ENCODE measurements at regions not wholly inside any gene's neighbourhood (a gene's known extent, or its start where the extent isn't known, plus 50 kb on each side); places are given as distances from the start of the nearest gene placed in this dataset.

GRCh38 chr7:116432527-116432916 lies 67.0 kb upstream of the CAV2 start:
- ATAC-seq, result no peak
- TF ChIP-seq ESRRG (CRISPR knock-in tag; IDR thresholded peaks at IDR 0.05) (no peak), CREB5 (CRISPR knock-in tag; IDR thresholded peaks at IDR 0.05; ENCODE audit: low read depth) (no peak), PPARA (CRISPR knock-in tag; IDR thresholded peaks at IDR 0.05; ENCODE audit: borderline replicate concordance) (no peak), TCF4 (CRISPR knock-in tag; IDR thresholded peaks at IDR 0.05; ENCODE audit: borderline replicate concordance) (no peak), ZFP3 (CRISPR knock-in tag; IDR thresholded peaks at IDR 0.05) (no peak), BACH2 (CRISPR knock-in tag; IDR thresholded peaks at IDR 0.05; ENCODE audit: borderline replicate concordance) (no peak), ISL1 (CRISPR knock-in tag; IDR thresholded peaks at IDR 0.05) (no peak), ARNTL (CRISPR knock-in tag; IDR thresholded peaks at IDR 0.05; ENCODE audit: borderline replicate concordance, low read depth) (no peak), ZC3H10 (CRISPR knock-in tag; IDR thresholded peaks at IDR 0.05) (no peak), ZNF565 (CRISPR knock-in tag; conservative IDR thresholded peaks at IDR 0.05; ENCODE audit: low read depth) (no peak), OSR1 (CRISPR knock-in tag; IDR thresholded peaks at IDR 0.05) (no peak), CSRNP3 (CRISPR knock-in tag; IDR thresholded peaks at IDR 0.05) (no peak), ZNF70 (CRISPR knock-in tag; IDR thresholded peaks at IDR 0.05) (no peak), POU6F1 (CRISPR knock-in tag; IDR thresholded peaks at IDR 0.05; ENCODE audit: borderline replicate concordance, low read depth) (no peak), GLIS3 (CRISPR knock-in tag; IDR thresholded peaks at IDR 0.05) (no peak), TOX (CRISPR knock-in tag; IDR thresholded peaks at IDR 0.05; ENCODE audit: borderline replicate concordance) (no peak)
- TF ChIP-seq, protein P1, sequence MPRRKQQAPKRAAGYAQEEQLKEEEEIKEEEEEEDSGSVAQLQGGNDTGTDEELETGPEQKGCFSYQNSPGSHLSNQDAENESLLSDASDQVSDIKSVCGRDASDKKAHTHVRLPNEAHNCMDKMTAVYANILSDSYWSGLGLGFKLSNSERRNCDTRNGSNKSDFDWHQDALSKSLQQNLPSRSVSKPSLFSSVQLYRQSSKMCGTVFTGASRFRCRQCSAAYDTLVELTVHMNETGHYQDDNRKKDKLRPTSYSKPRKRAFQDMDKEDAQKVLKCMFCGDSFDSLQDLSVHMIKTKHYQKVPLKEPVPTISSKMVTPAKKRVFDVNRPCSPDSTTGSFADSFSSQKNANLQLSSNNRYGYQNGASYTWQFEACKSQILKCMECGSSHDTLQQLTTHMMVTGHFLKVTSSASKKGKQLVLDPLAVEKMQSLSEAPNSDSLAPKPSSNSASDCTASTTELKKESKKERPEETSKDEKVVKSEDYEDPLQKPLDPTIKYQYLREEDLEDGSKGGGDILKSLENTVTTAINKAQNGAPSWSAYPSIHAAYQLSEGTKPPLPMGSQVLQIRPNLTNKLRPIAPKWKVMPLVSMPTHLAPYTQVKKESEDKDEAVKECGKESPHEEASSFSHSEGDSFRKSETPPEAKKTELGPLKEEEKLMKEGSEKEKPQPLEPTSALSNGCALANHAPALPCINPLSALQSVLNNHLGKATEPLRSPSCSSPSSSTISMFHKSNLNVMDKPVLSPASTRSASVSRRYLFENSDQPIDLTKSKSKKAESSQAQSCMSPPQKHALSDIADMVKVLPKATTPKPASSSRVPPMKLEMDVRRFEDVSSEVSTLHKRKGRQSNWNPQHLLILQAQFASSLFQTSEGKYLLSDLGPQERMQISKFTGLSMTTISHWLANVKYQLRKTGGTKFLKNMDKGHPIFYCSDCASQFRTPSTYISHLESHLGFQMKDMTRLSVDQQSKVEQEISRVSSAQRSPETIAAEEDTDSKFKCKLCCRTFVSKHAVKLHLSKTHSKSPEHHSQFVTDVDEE (CRISPR knock-in tag; IDR thresholded peaks at IDR 0.05), result no peak

DNA sequence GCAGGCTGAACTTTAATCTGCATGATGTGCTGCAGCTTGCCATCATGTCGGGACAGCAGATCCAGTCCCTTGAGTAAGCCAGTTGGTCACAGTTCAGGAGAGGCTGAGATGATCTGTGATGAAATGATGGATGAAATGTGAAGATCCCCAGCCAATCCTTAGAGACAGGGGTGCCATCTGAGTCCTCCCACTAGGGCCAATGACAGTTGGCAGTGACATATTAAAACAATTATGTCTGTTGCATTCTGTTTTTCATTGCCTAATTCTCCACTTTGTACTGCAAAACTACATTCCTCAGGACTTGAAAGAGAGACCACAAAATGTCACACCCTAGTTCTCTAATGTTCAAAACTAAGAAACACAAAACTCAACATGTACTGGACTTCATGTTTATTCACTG lies 66.3 kb upstream of the CAV2 start:
- no peak for ATAC-seq
- TF ChIP-seq ZNF565 (CRISPR knock-in tag; conservative IDR thresholded peaks at IDR 0.05; ENCODE audit: low read depth), result no peak
- TF ChIP-seq TOX (CRISPR knock-in tag; IDR thresholded peaks at IDR 0.05; ENCODE audit: borderline replicate concordance), result no peak
- TF ChIP-seq POU6F1 (CRISPR knock-in tag; IDR thresholded peaks at IDR 0.05; ENCODE audit: borderline replicate concordance, low read depth), result no peak
- TF ChIP-seq ARNTL (CRISPR knock-in tag; IDR thresholded peaks at IDR 0.05; ENCODE audit: borderline replicate concordance, low read depth), result no peak
- TF ChIP-seq SNAI2 (CRISPR knock-in tag; IDR thresholded peaks at IDR 0.05), result no peak
- no peak for TF ChIP-seq ZNF70 (CRISPR knock-in tag; IDR thresholded peaks at IDR 0.05)
- no peak for TF ChIP-seq PATZ1 (CRISPR knock-in tag; IDR thresholded peaks at IDR 0.05; ENCODE audit: borderline replicate concordance)
- no peak for TF ChIP-seq ZC3H10 (CRISPR knock-in tag; IDR thresholded peaks at IDR 0.05)
- no peak for TF ChIP-seq PPARA (CRISPR knock-in tag; IDR thresholded peaks at IDR 0.05; ENCODE audit: borderline replicate concordance)
- no peak for TF ChIP-seq ZFP30 (CRISPR knock-in tag; IDR thresholded peaks at IDR 0.05)
- TF ChIP-seq BACH2 (CRISPR knock-in tag; IDR thresholded peaks at IDR 0.05; ENCODE audit: borderline replicate concordance), result no peak
- TF ChIP-seq, protein P1 (CRISPR knock-in tag; IDR thresholded peaks at IDR 0.05), result no peak
- no peak for TF ChIP-seq ZNF8 (CRISPR knock-in tag; IDR thresholded peaks at IDR 0.05)
- no peak for TF ChIP-seq OSR1 (CRISPR knock-in tag; IDR thresholded peaks at IDR 0.05)
- no peak for TF ChIP-seq ISL1 (CRISPR knock-in tag; IDR thresholded peaks at IDR 0.05)
- no peak for TF ChIP-seq RARB (CRISPR knock-in tag; IDR thresholded peaks at IDR 0.05)
- TF ChIP-seq CREB5 (CRISPR knock-in tag; IDR thresholded peaks at IDR 0.05; ENCODE audit: low read depth), result no peak

All from SK-N-SH treated with all-trans-retinoic acid at 6 μM for 48 hours (cell line).